BLaER1 treated with 17β-estradiol and CSF1 and Interleukin-3, amounts not matched to agents 10 nM and 100 nM (cell line): ENCODE measurements at regions not wholly inside any gene's neighbourhood (a gene's known extent, or its start where the extent isn't known, plus 50 kb on each side); places are given as distances from the start of the nearest gene placed in this dataset.
"Not testable (repeated sequence)": the region's sequence is repeated elsewhere in the genome, so short reads cannot be mapped to it uniquely, and the experiment has no call there.

Experiments used
- H3K27ac ChIP-seq, 11 experiments: shearing (Covaris generic); formaldehyde crosslinking; 2 replicates each; pipeline ENCODE4 v1.8.1; 2022
- H3K27me3 ChIP-seq, 11 experiments: shearing (Covaris generic); formaldehyde crosslinking; 2 replicates each; pipeline ENCODE4 v1.8.1; 2022
- H3K36me3 ChIP-seq, 11 experiments: shearing (Covaris generic); formaldehyde crosslinking; 2 replicates each; pipeline ENCODE4 v1.8.1; 2022
- H3K4me1 ChIP-seq, 10 experiments: shearing (Covaris generic); formaldehyde crosslinking; 2 replicates each; pipeline ENCODE4 v1.8.1; 2022
- H3K4me2 ChIP-seq, 11 experiments: shearing (Covaris generic); formaldehyde crosslinking; 2 replicates each; pipeline ENCODE4 v1.8.1; 2022
- H3K4me3 ChIP-seq, 10 experiments: shearing (Covaris generic); formaldehyde crosslinking; 2 replicates each; pipeline ENCODE4 v1.8.1; 2022
- H3K9ac ChIP-seq, 11 experiments: shearing (Covaris generic); formaldehyde crosslinking; 2 replicates each; pipeline ENCODE4 v1.8.1; 2022
- H3K9me3 ChIP-seq, 11 experiments: shearing (Covaris generic); formaldehyde crosslinking; replicated peaks in 1 of 11; 2 replicates each; pipeline ENCODE4 v1.8.1; 2022
- H4K20me1 ChIP-seq, 11 experiments: shearing (Covaris generic); formaldehyde crosslinking; 2 replicates each; pipeline ENCODE4 v1.8.1; 2022
- Cebpa-rat ChIP-seq, 11 experiments: shearing (Covaris generic); IDR thresholded peaks; 2 replicates each; pipeline ENCODE4 v1.8.1; 2022

DNA sequence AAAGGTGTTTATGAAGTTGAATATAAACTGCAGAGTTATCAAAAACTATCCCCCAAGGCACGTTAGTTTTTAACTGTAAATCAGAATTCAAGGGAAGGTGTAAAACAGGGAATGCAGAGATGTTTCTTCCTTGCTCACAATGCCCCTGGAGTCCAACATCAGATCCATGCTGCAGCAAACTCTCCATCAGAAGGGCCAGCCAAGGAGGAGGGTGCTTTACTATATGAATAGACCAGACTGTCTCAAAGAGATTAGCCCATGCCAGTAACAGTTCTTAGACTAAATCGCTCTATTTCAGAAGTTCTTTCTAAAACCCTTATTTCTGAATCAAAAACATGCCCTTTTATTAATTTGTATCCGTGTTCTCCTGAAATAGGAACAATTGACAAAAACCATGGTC, 362.8 kb upstream of the RPS23 start:
- H3K27me3 ChIP-seq: no peaks in the 10 kb centered on the region
- H3K9me3 ChIP-seq: no peaks in the 10 kb centered on the region
- peaks cover 0 to 29% (median 7%) of the 10 kb centered on the region in 10 experiments; a peak in 12 of 20 replicates for H3K4me1 ChIP-seq
- H3K36me3 ChIP-seq: no peaks in the 10 kb centered on the region
- no peak overlapping the region for H3K4me3 ChIP-seq
- no peak overlapping the region for H3K9ac ChIP-seq
- no peak for TF ChIP-seq Cebpa-rat (IDR thresholded peaks at IDR 0.05)
- peak overlapping the region in 5 of 11 experiments; percentile 1 to 45 (median 24); a peak in 6 of 22 replicates for H3K4me2 ChIP-seq
- no peaks in the 10 kb centered on the region for H4K20me1 ChIP-seq
- H3K27ac ChIP-seq: no peak overlapping the region

DNA sequence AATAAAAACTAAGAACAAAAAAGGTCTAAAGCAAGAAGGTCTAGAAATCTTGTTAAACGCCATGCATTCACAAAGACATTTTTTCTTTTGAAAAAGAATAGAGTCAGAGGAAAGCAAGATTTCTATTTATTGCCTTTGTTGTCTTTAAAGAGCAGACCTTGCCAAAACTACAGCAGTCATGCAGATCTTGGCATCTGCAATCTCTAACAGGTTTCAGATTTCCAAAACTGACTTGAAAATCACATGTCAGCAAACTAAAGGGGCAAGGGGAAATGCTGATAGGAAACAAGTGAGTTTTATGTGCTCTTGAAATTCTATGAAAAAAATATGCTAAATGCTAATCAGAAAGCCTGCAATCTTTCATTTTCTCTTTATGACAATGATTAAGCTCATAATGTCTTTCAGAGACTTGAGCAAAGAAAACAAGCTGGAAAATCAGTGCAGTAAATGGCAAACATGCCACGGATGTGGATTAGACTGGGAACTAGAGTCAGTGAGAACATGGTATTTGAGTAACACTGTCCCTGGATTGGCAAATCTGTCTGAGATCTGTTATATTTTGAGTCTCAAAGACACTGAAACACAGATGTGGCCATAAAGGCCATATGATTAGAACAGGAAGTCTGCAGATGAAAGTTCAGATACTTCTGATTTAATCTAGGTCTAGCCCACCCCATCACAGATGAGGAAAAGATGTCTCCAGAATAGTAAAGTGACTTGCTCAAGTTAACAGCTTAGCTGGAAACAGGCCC, 361.4 kb upstream of the RPS23 start:
- no peaks in the 10 kb centered on the region for H3K9me3 ChIP-seq
- H3K27ac ChIP-seq: no peak overlapping the region; a peak in 1 of 22 replicates
- TF ChIP-seq Cebpa-rat (IDR thresholded peaks at IDR 0.05): no peak
- H3K4me1 ChIP-seq: peaks cover 0 to 29% (median 7%) of the 10 kb centered on the region in 10 experiments; a peak in 12 of 20 replicates
- H3K4me3 ChIP-seq: no peak overlapping the region
- no peaks in the 10 kb centered on the region for H4K20me1 ChIP-seq
- no peaks in the 10 kb centered on the region for H3K27me3 ChIP-seq
- no peaks in the 10 kb centered on the region for H3K36me3 ChIP-seq
- peak overlapping the region in 3 of 11 experiments; percentile 1 to 41 (median 15); a peak in 4 of 22 replicates for H3K4me2 ChIP-seq
- H3K9ac ChIP-seq: no peak overlapping the region

GRCh38 chr5:82636591-82636990, 358.4 kb upstream of the RPS23 start:
- Histone ChIP-seq H3K27me3 (no peaks in the 10 kb centered on the region), H3K4me1 (peaks cover 0 to 21% (median 7%) of the 10 kb centered on the region in 10 experiments; a peak in 12 of 20 replicates), H3K36me3 (no peaks in the 10 kb centered on the region), H3K9ac (no peak overlapping the region), H3K4me3 (no peak overlapping the region), H4K20me1 (no peaks in the 10 kb centered on the region), H3K4me2 (no peak overlapping the region), H3K9me3 (no peaks in the 10 kb centered on the region), H3K27ac (no peak overlapping the region)
- no peak for TF ChIP-seq Cebpa-rat (IDR thresholded peaks at IDR 0.05)

GRCh38 chr5:82635561-82636288, 357.6 kb upstream of the RPS23 start:
- Histone ChIP-seq H3K4me1 (peaks cover 0 to 13% (median under 1%) of the 10 kb centered on the region in 10 experiments; a peak in 7 of 20 replicates), H4K20me1 (no peaks in the 10 kb centered on the region), H3K27ac (no peak overlapping the region), H3K4me3 (no peak overlapping the region), H3K4me2 (no peak overlapping the region), H3K36me3 (no peaks in the 10 kb centered on the region), H3K27me3 (no peaks in the 10 kb centered on the region), H3K9ac (no peak overlapping the region), H3K9me3 (no peaks in the 10 kb centered on the region; a peak in 1 of 22 replicates)
- TF ChIP-seq Cebpa-rat (IDR thresholded peaks at IDR 0.05): no peak

DNA sequence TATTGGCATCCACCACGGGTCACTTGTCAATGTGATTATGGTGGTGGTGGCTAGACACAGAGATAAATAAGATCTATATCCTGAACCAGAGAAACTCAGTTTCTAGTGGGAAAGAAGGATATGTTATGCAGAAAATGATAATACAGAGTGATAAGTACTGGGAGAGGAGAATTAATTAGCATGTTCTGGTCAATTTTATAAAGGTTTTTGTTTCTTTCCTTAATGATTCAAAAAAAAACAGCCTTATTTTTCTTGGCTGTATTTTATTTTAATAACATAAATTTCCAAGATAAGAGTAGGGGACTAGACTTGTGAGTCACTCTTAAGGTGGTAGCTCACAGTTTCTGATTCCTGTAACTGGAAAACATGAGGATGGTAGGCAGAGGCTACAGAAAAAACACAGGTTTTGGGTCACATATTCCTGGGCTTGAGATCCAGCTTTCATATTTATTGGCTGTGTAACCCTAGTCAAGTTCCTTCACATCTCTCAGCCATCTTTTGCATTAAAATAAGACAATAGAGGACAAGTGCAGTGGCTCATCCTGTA, 350.3 kb upstream of the RPS23 start:
- H3K36me3 ChIP-seq: no peaks in the 10 kb centered on the region
- no peak for TF ChIP-seq Cebpa-rat (IDR thresholded peaks at IDR 0.05)
- H3K4me1 ChIP-seq: peaks cover 0 to 8% (median 0%) of the 10 kb centered on the region in 10 experiments; a peak in 1 of 20 replicates
- H4K20me1 ChIP-seq: no peaks in the 10 kb centered on the region
- peaks cover 0 to 10% (median 4%) of the 10 kb centered on the region in 11 experiments; a peak in 5 of 22 replicates for H3K9me3 ChIP-seq
- no peak overlapping the region for H3K4me3 ChIP-seq
- H3K9ac ChIP-seq: no peak overlapping the region
- no peak overlapping the region for H3K27ac ChIP-seq
- H3K4me2 ChIP-seq: no peak overlapping the region
- H3K27me3 ChIP-seq: no peaks in the 10 kb centered on the region

DNA sequence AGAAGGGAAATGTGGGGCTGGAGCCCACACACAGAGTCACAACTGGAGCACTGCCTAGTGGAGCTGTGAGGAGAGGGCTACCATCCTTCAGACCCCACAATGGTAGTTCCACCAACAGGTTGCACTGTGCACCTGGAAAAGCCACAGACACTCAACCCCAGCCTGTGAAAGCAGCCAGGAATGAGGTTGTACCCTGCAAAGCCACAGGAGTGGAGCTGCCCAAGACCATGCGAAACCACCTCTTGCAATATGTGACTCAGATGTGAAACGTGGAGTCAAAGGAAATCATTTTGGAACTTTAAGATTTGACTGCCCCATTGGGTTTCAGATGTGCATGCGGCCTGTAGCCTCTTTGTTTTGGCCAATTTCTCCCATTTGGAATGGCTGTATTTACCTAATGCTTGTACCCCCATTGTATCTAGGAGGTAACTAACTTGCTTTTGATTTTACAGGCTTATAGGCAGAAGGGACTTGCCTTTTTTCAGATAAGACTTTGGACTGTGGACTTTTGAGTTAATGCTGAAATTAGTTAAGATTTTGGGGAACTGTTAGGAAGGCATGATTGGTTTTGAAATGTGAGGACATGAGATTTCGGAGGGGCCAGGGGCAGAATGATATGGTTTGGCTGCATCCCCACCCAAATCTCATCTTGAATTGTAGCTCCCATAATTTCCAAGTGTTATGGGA, 348.9 kb upstream of the RPS23 start:
- not testable (repeated sequence) for H3K27ac ChIP-seq, H3K9me3 ChIP-seq, H3K4me3 ChIP-seq, H3K36me3 ChIP-seq, H3K4me2 ChIP-seq, H3K4me1 ChIP-seq, H3K9ac ChIP-seq, H3K27me3 ChIP-seq, H4K20me1 ChIP-seq

DNA sequence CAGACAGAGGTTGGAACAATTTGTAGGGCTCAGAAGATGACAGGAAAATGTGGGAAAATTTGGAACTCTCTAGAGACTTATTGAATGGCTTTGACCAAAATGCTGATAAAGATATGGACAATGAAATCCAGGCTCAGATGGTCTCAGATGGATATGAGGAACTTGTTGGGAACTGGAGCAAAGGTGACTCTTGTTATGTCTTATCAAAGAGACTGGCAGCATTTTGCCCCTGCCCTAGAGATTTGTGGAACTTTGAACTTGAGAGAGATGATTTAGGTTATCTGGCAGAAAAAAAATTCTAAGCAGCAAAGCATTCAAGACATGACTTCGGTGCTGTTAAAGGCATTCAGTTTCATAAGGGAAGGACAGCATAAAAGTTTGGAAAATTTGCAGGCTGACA, 347.9 kb upstream of the RPS23 start:
- not testable (repeated sequence) for H3K9ac ChIP-seq, H3K4me3 ChIP-seq, H3K27me3 ChIP-seq, H3K36me3 ChIP-seq, H3K4me1 ChIP-seq, H3K4me2 ChIP-seq, H4K20me1 ChIP-seq, H3K27ac ChIP-seq, H3K9me3 ChIP-seq

DNA sequence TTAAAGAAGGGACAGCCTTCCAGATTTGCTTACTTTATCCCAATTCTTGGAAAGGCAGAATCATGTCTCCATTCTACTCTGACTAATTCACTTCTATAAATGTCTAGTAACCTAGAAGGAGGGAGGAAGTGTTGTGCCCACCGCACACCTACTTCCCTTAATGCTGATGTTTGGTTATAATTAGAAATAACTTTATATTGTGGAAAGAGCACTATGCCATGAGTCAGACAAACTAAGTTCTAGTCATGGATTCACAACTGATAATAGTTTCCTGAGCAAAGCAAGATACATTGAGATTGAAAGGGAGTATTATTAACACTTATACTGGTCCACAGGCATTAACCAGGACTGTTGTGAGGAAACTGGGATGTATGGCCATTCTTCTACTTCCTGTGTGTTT, 345.9 kb upstream of the RPS23 start:
- H3K27me3 ChIP-seq: no peaks in the 10 kb centered on the region

More for the DNA sequence above, 345.9 kb upstream of the RPS23 start:
- Histone ChIP-seq H3K4me2 (peak overlapping the region in 2 of 11 experiments; percentile 0 to 12; a peak in 1 of 22 replicates), H3K4me1 (peaks cover 0 to 9% (median 0%) of the 10 kb centered on the region in 10 experiments; a peak in 2 of 20 replicates), H4K20me1 (no peaks in the 10 kb centered on the region), H3K9ac (no peak overlapping the region), H3K27ac (no peak overlapping the region), H3K36me3 (no peaks in the 10 kb centered on the region), H3K4me3 (no peak overlapping the region), H3K9me3 (peaks cover 0 to 10% (median 4%) of the 10 kb centered on the region in 11 experiments; a peak in 5 of 22 replicates)
- no peak for TF ChIP-seq Cebpa-rat (IDR thresholded peaks at IDR 0.05)
